Activated naive CD4-positive, alpha-beta T cell treated with anti-CD3 and anti-CD28 coated beads for 36 hours (primary cell): ENCODE measurements at regions not wholly inside any gene's neighbourhood (a gene's known extent, or its start where the extent isn't known, plus 50 kb on each side); places are given as distances from the start of the nearest gene placed in this dataset.

Experiments used
- CTCF ChIA-PET: fragments of 350-600 bp; sonication (Branson Sonifier 250); formaldehyde crosslinking; loops from one replicate; lab custom pipeline; 2021; ENCODE audit warnings: antibody characterized with exemption; lab: Charles Lee
- DNase-seq: peaks from one replicate; pipeline ENCODE4 v3.0.0-alpha.2; 2020
- H3K27ac Mint-ChIP-seq: one replicate; pipeline ENCODE4 v1.8.0; 2021; ENCODE audit warnings: mild to moderate bottlenecking, mixed read lengths
- H3K27me3 Mint-ChIP-seq: one replicate; pipeline ENCODE4 v1.8.0; 2021; ENCODE audit warnings: low read depth, mixed read lengths
- H3K36me3 Mint-ChIP-seq: one replicate; pipeline ENCODE4 v1.8.0; 2021; ENCODE audit warnings: low read depth, mixed read lengths
- H3K4me1 Mint-ChIP-seq: one replicate; pipeline ENCODE4 v1.8.0; 2021; ENCODE audit warnings: low read depth, mixed read lengths
- H3K4me3 Mint-ChIP-seq: one replicate; pipeline ENCODE4 v1.8.0; 2021; ENCODE audit warnings: mild to moderate bottlenecking, moderate library complexity, mixed read lengths
- H3K9me3 Mint-ChIP-seq: one replicate; pipeline ENCODE4 v1.8.0; 2021; ENCODE audit warnings: mixed read lengths
- intact Hi-C: fragments of 100-400 bp; cut with micrococcal nuclease; formaldehyde crosslinking; loops from one replicate; pipeline ENCODE4 v1.15.1; 2023

- H3K36me3 Mint-ChIP-seq: no peaks in the 10 kb centered on the region
- peaks cover 4% of the 10 kb centered on the region for H3K9me3 Mint-ChIP-seq
- CTCF ChIA-PET: no interaction called here
- H3K27ac Mint-ChIP-seq: no peak overlapping the region
- no peak for DNase-seq
- peaks cover 3% of the 10 kb centered on the region for H3K4me1 Mint-ChIP-seq
- no peak overlapping the region for H3K4me3 Mint-ChIP-seq
- H3K27me3 Mint-ChIP-seq: no peaks in the 10 kb centered on the region
- intact Hi-C loops: no loop called here
Measured at GRCh38 chr2:12141618-12142258, 395.3 kb downstream of the LPIN1 start.

- H3K4me1 Mint-ChIP-seq: no peaks in the 10 kb centered on the region
- H3K4me3 Mint-ChIP-seq: no peak overlapping the region
- no peak for DNase-seq
- H3K9me3 Mint-ChIP-seq: no peaks in the 10 kb centered on the region
- H3K36me3 Mint-ChIP-seq: no peaks in the 10 kb centered on the region
- intact Hi-C loops: no loop called here
- H3K27me3 Mint-ChIP-seq: no peaks in the 10 kb centered on the region
- H3K27ac Mint-ChIP-seq: no peak overlapping the region
- CTCF ChIA-PET: no interaction called here
Measured at GRCh38 chr2:12151716-12152115, 405.3 kb downstream of the LPIN1 start.

DNA sequence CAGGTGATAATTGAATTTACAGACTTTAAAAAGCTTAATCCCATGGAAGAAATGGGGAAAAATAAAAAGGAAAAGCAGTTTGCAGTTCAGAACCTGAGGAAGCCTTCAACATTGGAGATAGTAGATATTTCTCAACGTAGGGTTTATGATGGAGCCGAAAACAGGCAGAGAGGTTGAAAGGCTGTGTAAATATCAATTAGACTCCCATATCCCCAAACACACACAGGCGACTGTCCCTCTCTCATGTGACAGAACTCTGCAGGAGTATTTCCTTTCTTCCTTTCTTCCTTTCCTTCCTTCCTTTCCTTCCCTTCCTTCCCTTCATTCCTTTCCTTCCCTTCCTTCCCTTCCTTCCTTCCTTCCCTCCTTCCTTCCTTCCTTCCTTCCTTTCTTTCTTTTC lies 406.5 kb downstream of the LPIN1 start:
- Mint-ChIP-seq H3K36me3 (no peaks in the 10 kb centered on the region), H3K27me3 (no peaks in the 10 kb centered on the region), H3K9me3 (no peaks in the 10 kb centered on the region), H3K4me1 (no peaks in the 10 kb centered on the region), H3K4me3 (no peak overlapping the region), H3K27ac (no peak overlapping the region)
- intact Hi-C loops: no loop called here
- CTCF ChIA-PET: interaction anchor here (0.6 kb wide), 1 partner anchor 565 kb away, joined by 3 read pairs; no protein-coding TSS in a partner anchor
- no peak for DNase-seq

DNA sequence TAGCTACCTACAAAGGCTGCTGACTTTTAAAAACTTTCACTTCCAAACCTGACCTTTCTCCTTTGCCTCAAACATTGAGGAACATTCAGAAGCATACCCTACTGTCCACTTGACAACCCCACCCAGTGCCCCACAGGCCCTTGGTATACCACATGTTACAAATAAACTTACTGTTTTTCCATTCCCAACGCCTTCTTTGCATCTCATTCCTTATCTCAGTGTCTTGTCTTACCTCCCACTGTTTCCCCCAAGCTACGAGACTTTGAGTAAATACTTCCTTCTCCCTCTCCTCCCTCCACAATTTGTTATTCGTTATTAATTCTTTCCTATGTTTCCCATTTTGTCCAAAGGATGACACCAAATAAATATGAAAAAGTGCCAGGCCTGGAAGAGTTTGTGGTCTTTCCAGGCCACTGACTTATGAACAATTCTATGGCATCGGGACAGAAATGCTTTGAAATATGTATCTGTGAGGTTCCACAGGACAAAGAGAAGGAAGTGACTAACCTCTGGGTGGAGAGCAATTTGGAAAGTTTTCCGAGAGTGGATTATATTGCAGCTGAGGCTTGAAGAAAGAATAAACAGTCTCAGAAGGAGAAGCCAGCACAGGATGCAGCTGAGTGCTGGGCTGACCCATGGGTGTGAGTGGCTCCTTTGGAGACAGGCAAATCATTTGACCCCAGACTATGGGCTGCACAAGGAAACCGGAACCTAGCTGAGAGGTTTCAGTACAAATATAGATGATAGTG lies 409.0 kb downstream of the LPIN1 start:
- H3K27ac Mint-ChIP-seq: no peak overlapping the region
- H3K36me3 Mint-ChIP-seq: no peaks in the 10 kb centered on the region
- DNase-seq: no peak
- intact Hi-C loops: no loop called here
- no peaks in the 10 kb centered on the region for H3K9me3 Mint-ChIP-seq
- H3K4me3 Mint-ChIP-seq: no peak overlapping the region
- H3K4me1 Mint-ChIP-seq: no peaks in the 10 kb centered on the region
- CTCF ChIA-PET: no interaction called here
- no peaks in the 10 kb centered on the region for H3K27me3 Mint-ChIP-seq

GRCh38 chr2:12156349-12156748 lies 409.9 kb downstream of the LPIN1 start:
- Mint-ChIP-seq H3K36me3 (no peaks in the 10 kb centered on the region), H3K4me3 (no peak overlapping the region), H3K9me3 (no peaks in the 10 kb centered on the region), H3K27me3 (no peaks in the 10 kb centered on the region), H3K4me1 (no peaks in the 10 kb centered on the region), H3K27ac (no peak overlapping the region)
- intact Hi-C loops: no loop called here
- CTCF ChIA-PET: no interaction called here
- DNase-seq: no peak

GRCh38 chr2:12161085-12161484 lies 414.7 kb downstream of the LPIN1 start:
- no peak for DNase-seq
- intact Hi-C loops: no loop called here
- H3K4me3 Mint-ChIP-seq: no peak overlapping the region
- peaks cover 16% of the 10 kb centered on the region for H3K4me1 Mint-ChIP-seq
- no peak overlapping the region for H3K27ac Mint-ChIP-seq
- CTCF ChIA-PET: no interaction called here
- no peaks in the 10 kb centered on the region for H3K9me3 Mint-ChIP-seq
- H3K36me3 Mint-ChIP-seq: no peaks in the 10 kb centered on the region
- peaks cover 3% of the 10 kb centered on the region for H3K27me3 Mint-ChIP-seq

- Mint-ChIP-seq H3K27ac (no peak overlapping the region), H3K27me3 (peaks cover 3% of the 10 kb centered on the region), H3K4me3 (no peak overlapping the region), H3K36me3 (no peaks in the 10 kb centered on the region), H3K4me1 (peaks cover 16% of the 10 kb centered on the region), H3K9me3 (no peaks in the 10 kb centered on the region)
- intact Hi-C loops: no loop called here
- DNase-seq: no peak
- CTCF ChIA-PET: no interaction called here
Measured at GRCh38 chr2:12162269-12163247, 416.1 kb downstream of the LPIN1 start.

- CTCF ChIA-PET: no interaction called here
- no peak for DNase-seq
- Mint-ChIP-seq H3K4me3 (no peak overlapping the region), H3K36me3 (no peaks in the 10 kb centered on the region), H3K4me1 (peaks cover 28% of the 10 kb centered on the region), H3K27me3 (peaks cover 3% of the 10 kb centered on the region), H3K9me3 (no peaks in the 10 kb centered on the region), H3K27ac (no peak overlapping the region)
- intact Hi-C loops: loop anchor here (2.0 kb wide), 1 partner anchor 843 kb away; no protein-coding TSS in a partner anchor
Measured at GRCh38 chr2:12163866-12164265, 417.4 kb downstream of the LPIN1 start.

GRCh38 chr2:12164689-12165088 lies 418.3 kb downstream of the LPIN1 start:
- DNase-seq: peak; percentile 57
- intact Hi-C loops: loop anchor here (2.0 kb wide), 1 partner anchor 842 kb away; no protein-coding TSS in a partner anchor
- Mint-ChIP-seq H3K27me3 (peaks cover 3% of the 10 kb centered on the region), H3K36me3 (no peaks in the 10 kb centered on the region), H3K4me1 (peaks cover 36% of the 10 kb centered on the region), H3K27ac (no peak overlapping the region), H3K4me3 (no peak overlapping the region), H3K9me3 (no peaks in the 10 kb centered on the region)
- CTCF ChIA-PET: interaction anchor here (0.7 kb wide), 1 partner anchor 335 kb away, joined by 3 read pairs; no protein-coding TSS in a partner anchor

DNA sequence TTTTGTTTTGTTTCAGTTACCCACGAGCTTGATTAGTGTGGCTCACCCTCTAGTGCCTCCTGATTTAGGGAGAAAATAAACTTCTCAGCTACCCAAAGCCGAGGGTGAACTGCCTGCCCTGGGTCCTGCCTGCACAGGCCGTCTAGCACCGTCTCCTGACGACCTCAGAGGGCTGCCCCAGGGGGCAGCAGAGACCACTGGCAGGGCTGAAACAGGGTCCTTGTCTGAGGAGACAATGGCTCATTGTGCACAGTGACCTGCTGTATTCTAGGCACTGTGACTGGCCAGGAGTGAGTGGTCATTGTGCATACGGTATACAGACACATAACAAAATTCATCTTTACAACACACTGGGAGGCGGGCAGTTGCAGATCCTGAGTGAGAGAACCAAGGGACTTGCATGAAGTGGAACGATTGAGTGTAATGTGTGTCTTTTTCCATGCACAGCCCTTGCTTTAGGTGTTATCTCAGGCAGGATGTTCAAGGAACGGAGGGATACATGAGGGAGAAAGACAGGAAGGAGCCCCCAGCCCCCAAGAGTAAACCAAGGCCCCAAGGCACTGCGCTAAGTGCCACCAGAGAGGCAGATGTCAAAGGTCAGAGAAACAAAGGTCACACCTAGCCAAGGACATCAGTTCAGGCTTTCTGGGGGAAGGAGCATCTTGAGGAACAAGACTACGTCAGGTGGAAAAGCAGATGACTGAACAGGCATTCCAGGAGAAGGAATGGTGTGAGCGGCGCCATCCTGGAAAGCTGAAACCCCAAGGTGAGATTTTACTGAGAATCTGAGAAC lies 421.3 kb downstream of the LPIN1 start:
- Mint-ChIP-seq H3K9me3 (no peaks in the 10 kb centered on the region), H3K36me3 (no peaks in the 10 kb centered on the region), H3K4me1 (peaks cover 50% of the 10 kb centered on the region), H3K27ac (no peak overlapping the region), H3K27me3 (peaks cover 3% of the 10 kb centered on the region), H3K4me3 (no peak overlapping the region)
- intact Hi-C loops: loop anchor here (2.0 kb wide), 2 partner anchors 41 to 549 kb away; partner anchors contain the start of gene TRIB2
- no peak for DNase-seq
- CTCF ChIA-PET: interaction anchor here (1.0 kb wide), 1 partner anchor 56 kb away, joined by 3 read pairs; no protein-coding TSS in a partner anchor

DNA sequence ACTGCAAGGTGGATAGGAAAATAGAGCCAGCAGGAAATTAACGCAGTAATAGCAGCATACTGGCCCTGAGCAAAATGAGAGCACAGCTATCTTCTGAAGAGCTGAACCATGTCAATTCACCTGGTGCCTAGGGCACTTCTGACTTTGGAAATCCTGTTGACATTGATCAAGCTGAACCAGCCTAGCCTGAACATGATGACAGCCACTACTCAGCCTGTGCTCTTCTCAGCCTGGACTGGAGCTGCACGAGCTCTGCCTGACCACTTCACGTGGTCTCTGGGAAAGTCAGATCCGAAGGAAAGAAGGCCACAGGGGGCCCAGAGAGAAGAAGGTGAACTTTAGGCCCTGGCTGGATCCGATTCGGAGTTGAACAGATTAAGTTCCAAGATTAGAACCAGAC lies 421.9 kb downstream of the LPIN1 start:
- CTCF ChIA-PET: interaction anchor here (1.3 to 1.4 kb wide), 2 partner anchors 17 to 549 kb away, joined by 3 to 5 read pairs; partner anchors contain the start of gene TRIB2
- Mint-ChIP-seq H3K36me3 (no peaks in the 10 kb centered on the region), H3K4me3 (no peak overlapping the region), H3K4me1 (peaks cover 50% of the 10 kb centered on the region), H3K27me3 (peaks cover 3% of the 10 kb centered on the region), H3K9me3 (no peaks in the 10 kb centered on the region), H3K27ac (no peak overlapping the region)
- no peak for DNase-seq
- intact Hi-C loops: loop anchor here (2.0 kb wide), 2 partner anchors 42 to 548 kb away; partner anchors contain the start of gene TRIB2
